ENCODE measurements at regions not wholly inside any gene's neighbourhood (a gene's known extent, or its start where the extent isn't known, plus 50 kb on each side); places are given as distances from the start of the nearest gene placed in this dataset.

DNA sequence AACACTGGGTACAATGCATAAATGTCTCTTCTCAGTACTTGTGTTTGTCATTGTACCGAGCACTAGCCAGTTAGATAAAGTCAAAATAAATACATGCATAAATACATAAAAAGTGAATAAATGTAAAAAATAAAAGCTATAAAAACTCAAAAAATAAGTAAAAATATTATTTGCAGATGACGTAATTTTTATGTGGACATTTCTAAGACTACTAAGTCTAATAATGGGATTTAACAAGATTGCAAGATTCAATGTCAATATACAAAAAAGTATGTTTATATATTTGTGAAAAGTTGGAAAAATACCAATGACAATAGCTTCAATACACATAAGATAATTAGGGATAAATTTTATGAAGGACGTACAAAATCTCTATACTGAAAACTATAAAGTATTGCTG lies 639.6 kb downstream of the CBLN4 start:
- no peak for DNase-seq (ENCODE audit: low read depth)
- no peak overlapping the region for H3K4me3 ChIP-seq (replicated peaks; ENCODE audit: low read depth, low read length)
- TF ChIP-seq CTCF (IDR thresholded peaks at IDR 0.05; ENCODE audit: low read length, missing control alignments) = no peak

- no peak overlapping the region for H3K4me3 ChIP-seq (replicated peaks; ENCODE audit: low read depth, low read length)
- no peak for TF ChIP-seq CTCF (IDR thresholded peaks at IDR 0.05; ENCODE audit: low read length, missing control alignments)
- DNase-seq (ENCODE audit: low read depth) = no peak
These were observed 644.4 kb downstream of the CBLN4 start for GRCh38 chr20:55360895-55361294.

- no peak overlapping the region for H3K4me3 ChIP-seq (replicated peaks; ENCODE audit: low read depth, low read length)
- no peak for DNase-seq (ENCODE audit: low read depth)
- no peak for TF ChIP-seq CTCF (IDR thresholded peaks at IDR 0.05; ENCODE audit: low read length, missing control alignments)
These were observed 650.6 kb downstream of the CBLN4 start for GRCh38 chr20:55354720-55355119.

GRCh38 chr20:55353206-55353605 lies 652.1 kb downstream of the CBLN4 start:
- TF ChIP-seq CTCF (IDR thresholded peaks at IDR 0.05; ENCODE audit: low read length, missing control alignments) = no peak
- no peak overlapping the region for H3K4me3 ChIP-seq (replicated peaks; ENCODE audit: low read depth, low read length)
- no peak for DNase-seq (ENCODE audit: low read depth)

DNA sequence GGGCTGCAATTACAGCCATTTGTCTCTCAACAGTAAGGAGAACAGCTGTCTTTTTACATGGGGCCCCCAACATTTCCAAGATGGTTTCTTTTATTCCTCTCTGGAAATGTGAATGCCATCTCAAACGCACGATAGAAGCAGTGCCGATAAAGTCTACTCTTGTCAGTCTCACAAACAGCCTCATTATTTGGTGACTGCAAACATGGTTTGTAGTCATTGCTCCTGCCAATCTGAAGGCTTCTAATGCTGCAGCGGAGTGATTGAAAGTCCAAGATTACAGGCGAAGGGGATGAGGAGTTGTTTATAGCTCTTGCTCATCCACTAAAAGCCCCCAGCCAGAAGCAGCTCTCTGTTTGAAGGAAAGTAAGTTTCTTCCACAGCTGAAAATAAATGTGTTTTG lies 657.1 kb downstream of the CBLN4 start:
- H3K4me3 ChIP-seq (replicated peaks; ENCODE audit: low read depth, low read length) = no peak overlapping the region
- DNase-seq (ENCODE audit: low read depth) = no peak
- no peak for TF ChIP-seq CTCF (IDR thresholded peaks at IDR 0.05; ENCODE audit: low read length, missing control alignments)

DNA sequence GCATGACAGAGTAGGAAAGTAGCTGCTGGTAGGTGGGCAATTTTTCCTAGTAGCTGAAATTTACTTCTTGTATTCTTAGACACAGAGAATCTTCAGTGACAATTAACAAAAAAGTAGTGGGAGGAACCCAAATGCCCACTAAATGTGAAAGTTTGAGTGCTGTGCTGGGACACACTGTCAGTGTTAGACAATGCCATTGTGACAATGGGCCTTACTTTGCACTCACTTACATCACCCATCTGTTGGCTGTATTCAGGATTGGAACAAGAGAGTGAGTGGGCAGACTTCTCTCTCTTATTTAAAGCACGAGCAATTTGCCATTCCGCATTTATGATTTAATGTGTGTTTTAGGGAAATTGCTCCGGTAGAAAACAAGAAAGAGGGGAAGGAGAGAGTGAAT lies 662.5 kb downstream of the CBLN4 start:
- TF ChIP-seq CTCF (IDR thresholded peaks at IDR 0.05; ENCODE audit: low read length, missing control alignments) = no peak
- DNase-seq (ENCODE audit: low read depth) = no peak
- no peak overlapping the region for H3K4me3 ChIP-seq (replicated peaks; ENCODE audit: low read depth, low read length)

GRCh38 chr20:55333798-55334197 lies 671.5 kb downstream of the CBLN4 start:
- no peak for TF ChIP-seq CTCF (IDR thresholded peaks at IDR 0.05; ENCODE audit: low read length, missing control alignments)
- H3K4me3 ChIP-seq (replicated peaks; ENCODE audit: low read depth, low read length) = no peak overlapping the region

More at GRCh38 chr20:55333798-55334197, 671.5 kb downstream of the CBLN4 start:
- DNase-seq (ENCODE audit: low read depth) = no peak
